HG03571 (cell line): ENCODE measurements at regions not wholly inside any gene's neighbourhood (a gene's known extent, or its start where the extent isn't known, plus 50 kb on each side); places are given as distances from the start of the nearest gene placed in this dataset.
"Not testable (repeated sequence)": the region's sequence is repeated elsewhere in the genome, so short reads cannot be mapped to it uniquely, and the experiment has no call there.

Experiments
- ATAC-seq: cut with Tn5 transposase; IDR thresholded peaks from one replicate; pipeline ENCODE4 v1.9.1; 2021; ENCODE audit not compliant: unreplicated experiment

DNA sequence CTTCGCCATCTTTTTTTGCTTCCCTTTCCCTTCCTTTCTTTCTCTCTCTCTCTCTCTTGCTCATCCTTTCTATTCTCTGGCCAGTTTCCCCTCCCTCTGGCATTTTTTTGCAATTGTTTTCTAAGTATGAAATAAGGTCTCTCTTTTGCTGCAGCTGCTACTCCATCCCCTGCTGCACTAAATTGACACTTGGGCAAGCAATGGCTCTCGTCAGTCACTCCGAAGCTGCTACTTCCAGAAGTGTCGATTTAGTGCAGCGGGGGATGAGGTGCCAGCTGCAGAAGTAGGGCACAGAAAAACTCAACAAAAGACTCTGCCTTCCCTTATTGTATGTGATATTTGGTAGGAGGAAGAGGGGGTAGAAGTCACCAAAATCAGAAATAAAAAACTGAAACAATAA lies 642.3 kb downstream of the RWDD3 start:
- no peak for ATAC-seq

DNA sequence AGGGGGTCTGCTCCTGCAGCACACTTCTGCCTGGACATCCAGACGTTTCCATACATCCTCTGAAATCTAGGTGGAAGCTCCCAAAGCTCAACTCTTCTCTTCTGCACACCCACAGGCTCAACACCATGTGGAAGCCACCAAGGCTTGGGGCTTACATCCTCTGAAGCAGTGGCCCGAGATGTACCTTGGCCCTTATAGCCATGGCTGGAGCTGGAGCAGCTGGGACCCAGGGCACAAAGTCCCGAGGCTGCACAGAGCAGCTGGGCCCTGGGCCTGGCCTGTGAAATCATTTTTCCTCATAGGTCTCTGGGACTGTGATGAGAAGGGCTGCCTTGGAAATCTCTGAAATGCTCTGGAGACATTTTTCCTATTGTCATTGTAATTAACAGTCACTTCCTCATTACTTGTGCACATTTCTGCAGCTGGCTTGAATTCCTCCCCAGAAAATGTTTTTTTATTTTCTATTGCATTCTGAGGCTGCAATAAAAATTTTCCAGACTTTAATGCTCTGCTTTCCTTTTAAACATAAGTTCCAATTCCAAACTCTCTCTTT lies 645.6 kb downstream of the RWDD3 start:
- no peak for ATAC-seq

DNA sequence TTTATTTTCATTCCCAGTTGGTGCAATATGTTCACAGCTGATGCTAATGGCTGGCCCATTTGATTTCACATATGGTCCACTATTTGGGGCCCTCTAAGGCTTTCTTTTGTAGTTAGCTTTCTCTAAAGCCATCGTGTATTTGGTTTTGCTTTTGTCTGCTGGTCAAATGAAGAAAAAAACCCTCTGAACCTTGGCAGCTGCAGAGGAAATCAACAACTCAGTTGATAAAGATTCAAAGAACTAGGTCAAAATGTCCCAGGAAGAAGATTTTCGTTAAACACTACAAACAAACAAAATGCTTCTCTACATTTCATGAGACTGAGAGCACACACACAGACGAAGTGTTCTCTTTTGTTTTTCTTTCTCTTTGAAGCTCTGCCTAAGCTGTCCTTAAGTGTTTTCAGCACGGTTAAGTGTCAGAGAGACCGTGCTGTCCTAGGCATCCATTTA lies 655.0 kb downstream of the RWDD3 start:
- ATAC-seq: no peak

DNA sequence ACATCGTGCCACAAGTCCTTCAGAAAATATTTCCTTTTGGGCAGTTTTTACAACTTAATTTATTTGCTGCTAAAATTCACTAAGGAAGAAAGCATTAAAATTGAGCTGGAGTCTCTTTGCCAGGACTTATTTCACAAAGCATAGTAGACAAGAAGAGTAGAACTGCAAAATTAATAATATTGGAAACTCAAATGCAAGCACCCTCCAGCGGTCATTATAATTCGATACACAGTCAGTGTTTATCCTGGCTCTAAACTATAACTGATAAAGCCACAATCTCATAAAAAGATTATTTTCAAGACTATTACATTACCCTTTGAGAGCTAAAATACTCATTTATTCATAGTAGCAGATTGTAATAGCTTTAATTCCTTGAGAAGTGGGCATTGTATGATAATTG lies 655.4 kb downstream of the RWDD3 start:
- no peak for ATAC-seq

DNA sequence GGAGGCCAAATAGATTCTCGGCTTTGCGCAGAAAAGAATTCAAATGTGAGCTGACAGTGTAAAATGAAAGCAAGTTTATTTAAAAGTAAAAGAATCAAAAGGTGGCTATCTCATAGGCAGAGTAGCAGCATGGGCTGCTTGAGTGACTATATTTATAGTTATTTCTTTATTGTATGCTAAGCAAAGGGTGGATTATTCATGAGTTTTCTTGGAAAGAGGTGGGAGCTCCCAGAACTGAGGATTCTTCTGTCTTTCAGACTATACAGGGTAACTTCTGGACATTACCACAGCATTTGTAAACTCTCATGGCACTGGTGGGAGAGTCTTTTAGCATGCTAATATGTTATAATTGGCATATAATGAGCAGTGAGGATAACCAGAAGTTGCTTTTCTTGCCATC lies 659.9 kb downstream of the RWDD3 start:
- ATAC-seq: no peak

DNA sequence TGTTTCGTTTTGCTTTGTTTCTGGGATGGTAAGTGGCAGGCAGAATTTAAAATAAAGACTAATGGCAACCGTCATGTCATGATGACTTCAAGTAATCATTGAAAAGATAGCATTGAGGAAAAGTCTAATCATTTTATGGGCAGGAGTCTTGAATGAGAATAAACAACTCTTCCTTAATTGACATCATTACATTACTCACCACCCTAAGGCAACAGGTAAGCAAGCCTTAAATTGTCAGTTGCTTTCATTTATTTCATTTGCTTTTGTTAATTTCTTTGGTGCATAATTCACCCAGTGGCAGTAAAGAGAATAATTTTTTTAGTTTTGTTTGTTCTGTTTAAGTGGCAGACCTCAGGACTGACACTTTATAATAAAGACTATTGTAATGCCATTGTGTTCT lies 669.0 kb downstream of the RWDD3 start:
- no peak for ATAC-seq

DNA sequence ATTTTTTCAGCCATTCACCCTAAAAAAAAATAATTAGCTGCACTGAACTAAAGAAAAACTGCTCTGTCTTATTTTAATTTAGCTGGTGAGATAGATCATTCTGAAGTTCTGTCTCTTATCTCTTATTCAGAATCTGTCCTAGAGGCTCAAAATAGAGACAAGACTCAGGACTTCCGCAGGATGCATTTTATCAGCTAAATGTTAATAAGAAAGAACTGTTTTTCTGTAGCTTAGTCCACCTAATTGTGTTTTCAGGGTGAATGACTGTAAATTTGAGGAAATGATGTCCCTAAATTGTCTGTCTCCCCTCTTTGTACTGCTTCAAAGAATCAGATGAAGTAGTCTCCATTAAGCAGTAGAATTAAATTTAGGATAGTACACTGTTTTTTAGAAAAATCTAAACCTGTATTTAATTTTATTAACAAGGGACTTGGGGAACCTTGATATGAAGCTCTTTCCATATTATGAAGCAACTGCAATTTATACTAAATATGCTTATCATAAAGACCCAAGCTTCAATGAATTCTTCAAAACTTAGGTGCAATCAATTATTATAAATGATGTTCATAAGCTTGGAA lies 671.9 kb downstream of the RWDD3 start:
- ATAC-seq: no peak

DNA sequence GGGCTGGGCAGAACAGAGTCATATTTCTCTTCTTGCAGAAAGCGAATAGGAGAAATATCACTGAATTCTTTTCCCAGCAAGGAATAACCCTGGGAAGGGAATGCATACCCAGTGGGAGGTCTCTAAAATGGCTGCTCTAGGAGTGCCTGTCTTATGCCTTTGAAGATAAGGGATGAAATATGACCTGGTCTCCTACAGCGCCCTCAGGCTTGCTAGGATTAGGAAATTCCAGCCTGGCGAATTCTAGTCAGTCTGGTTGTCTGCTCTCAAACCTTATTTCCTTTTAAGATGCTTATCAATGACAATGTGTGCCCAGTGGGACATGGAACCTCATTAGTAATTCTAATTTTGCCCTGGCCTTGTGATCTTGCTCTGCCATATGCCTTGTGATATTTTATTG lies 677.7 kb downstream of the RWDD3 start:
- not testable (repeated sequence) for ATAC-seq

DNA sequence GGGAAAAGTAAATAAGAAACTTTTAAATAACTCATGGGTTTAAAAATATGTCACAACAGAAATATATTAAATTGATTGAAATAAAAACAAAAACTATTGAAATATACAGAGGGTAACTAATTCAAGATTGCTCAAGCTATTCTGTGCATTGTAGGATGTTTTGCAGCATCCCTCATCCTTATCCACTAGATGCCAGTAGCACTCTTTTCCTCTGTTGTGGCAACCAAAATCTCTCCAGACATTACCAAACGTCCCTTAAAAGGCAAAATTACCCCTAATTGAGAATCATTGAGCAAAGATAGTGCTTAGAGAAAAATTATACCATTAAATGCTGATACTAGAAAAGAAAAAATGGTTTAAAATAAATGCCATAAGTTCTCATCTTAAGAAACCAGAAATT lies 682.6 kb downstream of the RWDD3 start:
- ATAC-seq: no peak

DNA sequence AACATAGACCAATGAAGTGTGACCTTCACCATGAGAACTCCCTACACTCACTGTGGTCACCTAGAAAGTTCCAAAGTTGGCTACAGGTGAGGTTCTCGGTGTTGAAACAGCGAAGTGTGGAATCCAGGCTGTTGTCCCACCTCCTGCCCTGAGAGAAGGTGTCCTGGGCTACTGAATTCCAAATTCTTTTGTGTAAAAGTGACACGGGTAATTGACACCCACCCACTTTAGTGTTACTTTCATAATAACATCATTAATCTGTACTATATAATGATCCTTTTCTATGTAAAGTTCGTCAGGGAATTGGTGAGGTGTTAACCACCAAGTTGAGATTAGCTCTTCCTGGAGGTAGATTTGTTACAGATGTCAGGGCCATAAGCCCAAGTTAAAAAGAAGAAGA lies 690.7 kb downstream of the RWDD3 start:
- ATAC-seq: no peak

DNA sequence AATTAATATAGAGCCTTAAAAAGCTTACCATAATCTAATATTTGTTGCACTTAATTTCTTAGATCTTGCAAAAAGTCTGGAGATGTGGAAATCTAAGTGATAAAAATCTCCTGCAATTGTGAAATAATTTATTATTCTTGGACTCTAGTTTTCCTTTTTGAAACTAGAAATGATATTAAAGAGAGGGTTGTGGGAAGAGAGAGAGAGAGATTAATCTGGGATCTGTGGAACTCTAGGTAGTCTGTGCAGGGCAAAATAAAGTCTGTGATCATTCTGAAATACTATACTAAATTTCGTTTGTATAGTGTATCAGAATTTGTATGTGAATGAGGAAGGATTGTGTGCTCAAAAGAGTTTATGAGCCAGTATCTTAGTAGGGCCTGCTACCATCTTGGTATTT lies 692.3 kb downstream of the RWDD3 start:
- ATAC-seq: no peak

DNA sequence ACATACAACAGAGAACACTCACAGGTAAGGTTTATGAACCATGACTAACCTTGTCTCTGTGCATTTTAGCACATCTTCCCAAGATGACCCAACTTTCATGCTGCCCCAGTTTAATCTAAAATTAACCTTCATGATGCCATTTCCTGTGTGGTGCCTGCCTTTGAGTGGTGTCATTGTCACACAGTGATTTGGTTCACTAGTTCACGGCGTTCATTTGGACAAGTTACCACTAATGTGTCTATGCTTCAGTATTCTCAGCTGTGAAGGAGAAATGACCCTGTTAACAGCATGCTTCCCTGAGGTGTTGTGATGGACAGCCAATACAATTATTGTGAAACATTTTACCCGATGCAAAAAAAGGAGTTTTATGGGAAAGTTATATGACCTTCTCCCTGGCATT lies 693.1 kb downstream of the RWDD3 start:
- ATAC-seq: no peak

DNA sequence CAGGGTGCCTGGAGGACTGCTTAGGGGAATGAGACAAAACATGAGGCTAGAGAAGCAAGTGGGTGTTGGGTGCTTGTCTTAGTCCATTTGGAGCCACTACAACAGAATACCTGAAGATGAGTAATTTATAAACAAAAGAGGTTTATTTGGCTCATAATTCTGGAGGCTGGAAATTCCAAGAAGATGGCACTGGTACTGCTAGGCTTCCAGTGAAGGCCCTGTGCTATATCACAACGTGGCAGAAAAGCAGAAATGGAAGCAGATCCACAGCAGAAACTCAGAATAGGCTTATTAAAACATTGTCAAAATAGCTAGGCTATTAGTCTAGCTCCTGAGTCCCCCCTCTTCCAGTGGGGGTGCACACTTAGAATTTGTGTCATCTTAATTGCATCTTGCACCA lies 701.7 kb downstream of the RWDD3 start:
- ATAC-seq: no peak

DNA sequence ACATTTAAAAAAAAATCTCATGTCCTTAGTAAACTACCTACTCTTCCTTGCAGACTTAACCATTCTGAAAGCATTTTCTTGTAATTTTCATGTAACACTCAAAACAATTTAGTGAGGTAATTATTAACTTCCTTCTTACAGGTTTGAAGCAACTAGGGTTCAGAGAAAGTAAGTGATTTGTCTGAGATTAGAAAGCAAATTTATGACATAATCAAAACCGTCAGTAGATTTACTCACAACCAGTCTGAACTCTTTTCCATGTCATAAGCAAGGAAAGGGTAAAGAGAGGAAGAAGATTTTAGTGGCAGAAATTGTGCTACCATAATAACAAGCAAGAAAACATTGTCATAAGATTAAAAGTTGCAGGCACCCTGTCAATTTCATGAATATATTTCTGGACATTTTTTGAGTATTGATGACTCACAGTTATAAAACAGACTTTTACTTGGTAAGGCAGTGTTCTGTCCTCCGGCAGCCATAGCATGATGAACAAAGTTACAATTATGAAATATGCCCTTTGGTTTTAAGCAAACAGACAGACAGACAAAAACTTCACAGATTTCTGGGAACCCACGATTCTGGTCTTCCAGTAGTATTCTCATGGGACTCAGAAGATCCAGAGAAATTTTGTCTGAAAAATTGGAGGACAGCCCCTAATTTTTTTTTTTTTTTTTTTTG lies 707.2 kb downstream of the RWDD3 start:
- no peak for ATAC-seq

DNA sequence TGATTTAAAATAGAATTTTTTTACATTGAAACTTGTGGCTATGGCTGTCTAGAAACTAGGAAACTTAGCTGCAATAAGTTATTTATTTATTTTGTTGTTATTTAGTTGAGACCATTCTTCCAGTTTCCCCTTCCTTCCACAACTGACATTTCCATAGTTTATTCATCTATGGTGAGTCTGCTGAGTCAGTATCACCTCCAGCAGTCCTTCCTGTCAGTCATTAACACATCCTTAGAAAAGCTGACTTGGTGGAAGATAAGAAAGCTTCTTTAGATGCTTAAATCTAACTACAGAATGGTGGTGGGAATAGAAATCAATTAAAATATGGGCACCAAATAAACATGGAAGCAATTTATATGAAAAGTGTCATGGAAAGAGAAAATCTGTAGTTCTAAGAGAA lies 714.0 kb downstream of the RWDD3 start:
- ATAC-seq: no peak

DNA sequence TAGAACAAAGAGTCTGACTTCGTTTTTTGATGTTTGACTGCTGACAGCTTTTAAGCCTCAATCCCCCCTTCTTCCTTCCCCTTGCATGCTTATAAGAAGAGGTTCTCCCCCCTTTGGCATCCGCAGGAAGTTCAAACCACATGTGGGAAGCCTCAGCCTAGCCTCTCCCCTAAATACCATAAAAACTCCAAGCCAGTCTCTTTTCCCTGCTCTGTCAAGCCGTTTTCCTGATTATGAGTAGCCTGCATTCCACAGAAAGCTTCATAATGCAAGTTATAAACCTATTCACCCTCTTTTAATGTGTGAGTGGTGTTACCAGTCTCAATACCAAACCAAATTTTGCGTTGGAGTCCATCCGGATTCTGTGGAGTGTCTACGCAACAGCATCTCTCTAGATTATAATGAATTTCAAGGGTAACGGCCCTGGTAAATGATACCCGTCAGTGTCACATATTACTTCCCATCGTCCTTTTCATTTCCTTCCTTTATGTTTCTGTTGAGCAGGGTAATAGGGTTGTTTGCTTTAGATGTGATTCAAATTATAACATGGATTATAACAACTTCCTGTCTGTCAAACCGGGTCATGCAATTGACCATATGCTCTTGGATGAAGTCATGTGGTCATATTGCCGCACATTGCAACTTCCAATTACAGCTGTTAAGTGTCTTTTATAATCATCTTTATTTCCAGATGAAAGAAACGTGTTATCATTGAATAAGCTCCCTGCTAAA lies 717.5 kb downstream of the RWDD3 start:
- ATAC-seq: no peak

DNA sequence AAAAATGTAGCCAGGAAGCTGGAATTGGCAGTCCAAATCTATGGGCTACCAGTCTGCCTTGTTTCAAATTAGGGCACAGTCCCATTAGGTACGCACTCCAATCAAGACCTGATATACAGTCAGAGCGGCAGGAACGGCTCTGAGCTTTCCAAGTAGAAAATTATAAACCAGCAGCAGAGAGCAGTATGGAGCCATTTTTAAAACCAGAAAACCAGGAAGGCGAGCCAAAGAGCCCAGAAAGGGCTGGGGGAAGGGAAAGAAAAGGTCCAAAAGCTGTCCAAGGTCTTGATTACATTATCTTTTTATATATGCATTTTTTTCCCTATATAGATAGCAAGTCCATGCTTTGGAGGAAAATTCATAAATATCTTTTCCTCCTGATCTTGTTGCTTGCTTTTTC lies 719.0 kb downstream of the RWDD3 start:
- ATAC-seq: no peak

DNA sequence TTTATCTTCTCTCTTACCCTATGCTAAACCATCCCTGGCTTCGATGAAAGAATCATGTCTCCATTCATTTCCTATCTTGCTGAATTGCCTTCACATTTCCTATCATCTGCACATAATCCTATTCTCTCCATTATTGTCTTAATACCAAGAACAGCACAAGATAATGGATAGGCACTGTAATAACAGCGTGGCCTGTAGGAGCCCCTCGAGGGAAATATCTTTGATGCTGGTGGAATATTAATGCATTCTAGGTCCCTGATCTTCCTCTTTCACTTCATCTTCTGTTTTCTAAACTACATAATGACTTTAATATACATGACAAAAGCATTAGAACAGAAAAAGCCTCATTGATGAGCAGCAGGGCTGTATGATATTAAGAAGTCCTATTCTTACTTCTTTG lies 720.6 kb downstream of the RWDD3 start:
- ATAC-seq: no peak

DNA sequence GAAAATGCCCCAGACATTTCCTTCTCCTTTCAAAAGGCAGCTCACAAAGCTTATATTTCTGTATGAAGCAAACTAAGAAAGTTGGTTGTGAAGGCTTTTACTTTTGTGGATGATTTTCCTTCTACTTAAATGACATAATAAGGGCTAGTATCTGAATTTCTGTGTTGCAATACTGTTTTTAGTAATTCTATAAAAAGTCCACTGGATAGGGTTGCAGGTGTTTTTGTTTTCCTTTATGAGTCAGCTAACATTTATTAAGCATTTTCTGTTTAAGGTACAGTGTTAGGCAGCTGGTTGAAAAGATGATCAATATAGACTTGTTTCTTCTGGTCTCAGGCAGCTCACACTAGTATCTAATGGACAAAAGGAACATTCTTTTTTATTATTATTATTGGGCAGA lies 722.2 kb downstream of the RWDD3 start:
- no peak for ATAC-seq

DNA sequence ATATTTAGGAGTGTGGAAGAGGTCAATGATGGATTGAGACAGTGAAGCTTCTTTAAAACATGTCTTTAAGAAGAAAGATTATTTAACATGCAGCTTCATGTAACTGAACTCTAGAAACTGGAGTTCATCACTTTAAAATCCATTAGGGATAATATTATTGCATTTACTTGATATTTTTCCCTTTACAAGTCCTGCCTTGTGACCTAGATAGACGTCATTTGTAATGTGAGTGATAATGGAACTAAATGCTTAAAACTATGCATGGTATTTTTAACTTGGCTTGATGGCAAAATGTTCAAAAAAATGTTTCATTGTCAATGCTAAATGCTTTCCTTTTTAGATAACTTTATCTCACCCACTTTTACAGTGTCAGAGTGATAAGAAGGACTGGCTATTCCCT lies 723.7 kb downstream of the RWDD3 start:
- ATAC-seq: no peak

DNA sequence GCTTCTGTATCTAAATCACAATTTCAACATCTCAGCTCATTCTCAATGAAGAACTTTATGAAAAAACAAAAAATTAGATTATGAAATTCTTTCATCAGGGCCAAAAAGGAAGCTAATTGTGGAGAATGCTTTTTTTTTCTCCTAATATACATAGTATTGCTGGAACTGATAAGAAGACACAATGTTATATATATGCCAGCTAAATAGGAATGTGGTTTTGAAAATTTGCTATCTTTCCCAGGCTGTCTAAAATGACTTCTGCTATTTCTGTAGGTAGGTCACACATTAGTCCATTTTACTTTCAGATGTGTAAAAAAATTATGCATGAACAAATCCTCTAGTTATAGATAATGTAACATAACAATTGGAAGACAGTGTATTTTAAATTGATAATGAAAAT lies 732.9 kb downstream of the RWDD3 start:
- no peak for ATAC-seq

DNA sequence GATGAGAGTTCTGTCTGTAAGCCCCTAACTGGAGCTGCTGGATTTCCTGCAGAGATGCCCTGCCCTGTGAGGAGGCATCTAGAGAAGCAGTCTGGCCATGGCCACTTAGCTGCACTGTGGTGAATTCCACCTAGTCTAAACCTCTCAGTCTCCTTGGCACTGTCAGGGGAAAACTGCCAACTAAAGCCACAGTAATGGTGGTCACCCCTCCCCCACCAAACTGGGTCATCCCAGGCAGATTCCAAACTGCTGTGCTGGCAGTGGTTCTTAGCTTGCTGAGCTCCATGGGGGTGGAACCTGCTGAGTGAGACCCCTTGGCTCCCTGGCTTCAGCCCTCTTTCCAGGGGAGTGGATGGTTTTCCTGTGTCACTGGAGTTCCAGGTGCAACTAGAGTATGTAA lies 740.6 kb downstream of the RWDD3 start:
- ATAC-seq: no peak
